ENCODE measurements at regions not wholly inside any gene's neighbourhood (a gene's known extent, or its start where the extent isn't known, plus 50 kb on each side); places are given as distances from the start of the nearest gene placed in this dataset.
"Not testable (repeated sequence)": the region's sequence is repeated elsewhere in the genome, so short reads cannot be mapped to it uniquely, and the experiment has no call there.

- no peak for DNase-seq
Observed at GRCh38 chr16:55016515-55016914, 85.8 kb downstream of the IRX5 start.

GRCh38 chr16:55017321-55017720, 86.7 kb downstream of the IRX5 start:
- no peak for DNase-seq

GRCh38 chr16:55018881-55019280, 88.2 kb downstream of the IRX5 start:
- no peak for DNase-seq

- no peak for DNase-seq
Observed at GRCh38 chr16:55019419-55020131, 88.9 kb downstream of the IRX5 start.

- no peak for DNase-seq
Observed at GRCh38 chr16:55021595-55022475, 91.2 kb downstream of the IRX5 start.

GRCh38 chr16:55027260-55027659, 96.6 kb downstream of the IRX5 start:
- not testable (repeated sequence) for DNase-seq

GRCh38 chr16:55029509-55029908, 98.8 kb downstream of the IRX5 start:
- no peak for DNase-seq

GRCh38 chr16:55030944-55031343, 100.3 kb downstream of the IRX5 start:
- DNase-seq: no peak

GRCh38 chr16:55031481-55031880, 100.8 kb downstream of the IRX5 start:
- DNase-seq: no peak

- DNase-seq: no peak
Observed at GRCh38 chr16:55033225-55034156, 102.8 kb downstream of the IRX5 start.

- DNase-seq: peak; percentile 1
Observed at GRCh38 chr16:55035029-55035428, 104.4 kb downstream of the IRX5 start.

- no peak for DNase-seq
Observed at GRCh38 chr16:55035956-55036355, 105.3 kb downstream of the IRX5 start.

- no peak for DNase-seq
Observed at GRCh38 chr16:55036371-55036821, 105.7 kb downstream of the IRX5 start.

- DNase-seq: no peak
Observed at GRCh38 chr16:55037046-55037445, 106.4 kb downstream of the IRX5 start.

GRCh38 chr16:55037966-55038365, 107.3 kb downstream of the IRX5 start:
- DNase-seq: no peak

GRCh38 chr16:55039042-55039441, 108.4 kb downstream of the IRX5 start:
- no peak for DNase-seq

- no peak for DNase-seq
Observed at GRCh38 chr16:55039511-55039910, 108.8 kb downstream of the IRX5 start.

- DNase-seq: no peak
Observed at GRCh38 chr16:55039931-55040330, 109.3 kb downstream of the IRX5 start.

- DNase-seq: no peak
Observed at GRCh38 chr16:55040366-55041086, 109.9 kb downstream of the IRX5 start.

- DNase-seq: no peak
Observed at GRCh38 chr16:55041540-55042234, 111.0 kb downstream of the IRX5 start.

- DNase-seq: no peak
Observed at GRCh38 chr16:55042556-55043432, 112.1 kb downstream of the IRX5 start.

Measured in DMS 273 treated with DMSO at 0.1 percent for 48 hours (cell line).